Mesenchymal stem cell (in vitro differentiated cells and primary cell): ENCODE measurements at regions not wholly inside any gene's neighbourhood (a gene's known extent, or its start where the extent isn't known, plus 50 kb on each side); places are given as distances from the start of the nearest gene placed in this dataset.
"Not testable (repeated sequence)": the region's sequence is repeated elsewhere in the genome, so short reads cannot be mapped to it uniquely, and the experiment has no call there.

Source experiments
- DNase-seq: peaks from one replicate; pipeline ENCODE4 v3.0.0-alpha.2; 2013
- H2AFZ ChIP-seq: one replicate; pipeline ENCODE4 v1.6.1; 2013; ENCODE audit warnings: low read depth, mild to moderate bottlenecking, control low read depth, inconsistent platforms, low read length, moderate library complexity
- H2AK5ac ChIP-seq: 2 replicates; pipeline ENCODE4 v1.6.1; 2013; ENCODE audit warnings: low read length, moderate library complexity, mild to moderate bottlenecking, inconsistent platforms; ENCODE audit not compliant: severe bottlenecking
- H2BK120ac ChIP-seq: one replicate; pipeline ENCODE4 v1.6.1; 2013; ENCODE audit warnings: low read depth, mild to moderate bottlenecking, inconsistent platforms, low read length, moderate library complexity
- H2BK12ac ChIP-seq, 2 experiments: one replicate each; pipeline ENCODE4 v1.6.1; 2013; ENCODE audit warnings: inconsistent platforms in 2 of 2, low read length in 2 of 2, mild to moderate bottlenecking in 2 of 2, moderate library complexity in 2 of 2, control low read depth in 1 of 2
- H2BK15ac ChIP-seq: one replicate; pipeline ENCODE4 v1.6.1; 2013; ENCODE audit warnings: mild to moderate bottlenecking, low read depth, inconsistent platforms; ENCODE audit not compliant: poor library complexity, severe bottlenecking
- H2BK5ac ChIP-seq: 2 replicates; pipeline ENCODE4 v1.6.1; 2013; ENCODE audit warnings: low read depth, mild to moderate bottlenecking, low read length, control low read depth, inconsistent platforms; ENCODE audit not compliant: poor library complexity, severe bottlenecking
- H3K14ac ChIP-seq, 2 experiments: one replicate each; pipeline ENCODE4 v1.6.1; 2013; ENCODE audit warnings: inconsistent platforms in 2 of 2, low read length in 2 of 2, control low read depth in 1 of 2, mild to moderate bottlenecking in 1 of 2, moderate library complexity in 1 of 2
- H3K18ac ChIP-seq, 2 experiments: one replicate each; pipeline ENCODE4 v1.6.1; 2013; ENCODE audit warnings: inconsistent platforms in 2 of 2, low read length in 2 of 2, control low read depth in 1 of 2, low read depth in 1 of 2, mild to moderate bottlenecking in 1 of 2
- H3K23ac ChIP-seq, 2 experiments: one replicate each; pipeline ENCODE4 v1.6.1; 2013; ENCODE audit warnings: inconsistent platforms in 2 of 2, low read length in 2 of 2, mild to moderate bottlenecking in 2 of 2, moderate library complexity in 2 of 2, control low read depth in 1 of 2
- H3K27ac ChIP-seq: 2 replicates; pipeline ENCODE4 v1.5.1; 2013; ENCODE audit warnings: mild to moderate bottlenecking, moderate library complexity, low read length, control low read depth, inconsistent platforms; ENCODE audit not compliant: poor library complexity, severe bottlenecking
- H3K27me3 ChIP-seq, 2 experiments: 2 replicates each; pipeline versions ENCODE4 v1.6.1 to v1.7.0; 2013; ENCODE audit warnings: low read length in 2 of 2, mild to moderate bottlenecking in 2 of 2, moderate library complexity in 2 of 2, control low read depth in 1 of 2, inconsistent platforms in 1 of 2; ENCODE audit not compliant: control insufficient read depth in 1 of 2, insufficient read depth in 1 of 2
- H3K36me3 ChIP-seq, 2 experiments: 2 replicates each; pipeline versions ENCODE4 v1.6.1 to v1.7.0; 2013; ENCODE audit warnings: low read length in 2 of 2, control low read depth in 1 of 2, inconsistent platforms in 1 of 2, low read depth in 1 of 2, mild to moderate bottlenecking in 1 of 2; ENCODE audit not compliant: insufficient read depth in 2 of 2, control insufficient read depth in 1 of 2
- H3K4ac ChIP-seq, 2 experiments: one replicate each; pipeline ENCODE4 v1.6.1; 2013; ENCODE audit warnings: inconsistent platforms in 2 of 2, low read length in 2 of 2, mild to moderate bottlenecking in 2 of 2, moderate library complexity in 2 of 2, control low read depth in 1 of 2, low read depth in 1 of 2
- H3K4me1 ChIP-seq: 2 replicates; pipeline ENCODE4 v1.6.1; 2013; ENCODE audit warnings: low read depth, low read length, control low read depth; ENCODE audit not compliant: control insufficient read depth, insufficient read depth
- H3K4me2 ChIP-seq: 2 replicates; pipeline ENCODE4 v1.6.1; 2013; ENCODE audit warnings: low read length, mild to moderate bottlenecking, inconsistent platforms; ENCODE audit not compliant: poor library complexity, severe bottlenecking
- H3K4me3 ChIP-seq, 2 experiments: 2 replicates each; pipeline versions ENCODE4 v1.5.1 to v1.7.0; 2013; ENCODE audit warnings: low read length in 2 of 2, mild to moderate bottlenecking in 2 of 2, control low read depth in 1 of 2, low read depth in 1 of 2; ENCODE audit not compliant: insufficient read depth in 1 of 2
- H3K79me1 ChIP-seq: replicated peaks from 2 replicates; pipeline ENCODE4 v1.6.1; 2013; ENCODE audit warnings: mild to moderate bottlenecking, control low read depth, low read length, inconsistent platforms; ENCODE audit not compliant: poor library complexity, severe bottlenecking
- H3K9ac ChIP-seq: 2 replicates; pipeline ENCODE4 v1.7.0; 2013; ENCODE audit warnings: mild to moderate bottlenecking, low read length, moderate library complexity
- H3K9me3 ChIP-seq: 2 replicates; pipeline ENCODE4 v1.7.0; 2013; ENCODE audit warnings: mild to moderate bottlenecking, low read length; ENCODE audit not compliant: control insufficient read depth
- H4K8ac ChIP-seq: one replicate; pipeline ENCODE4 v1.6.1; 2013; ENCODE audit warnings: inconsistent platforms, mild to moderate bottlenecking, low read length, moderate library complexity
- H4K91ac ChIP-seq: one replicate; pipeline ENCODE4 v1.6.1; 2013; ENCODE audit warnings: mild to moderate bottlenecking, low read length, inconsistent platforms
- WGBS: methylation state at CpG from one replicate; pipeline ENCODE4 v1.1.7; 2013; ENCODE audit warnings: mixed read lengths; 5-methylcytosine and 5-hydroxymethylcytosine counted together

- H3K23ac ChIP-seq = no peak overlapping the region
Observed at GRCh38 chr14:106055289-106055688, 528.9 kb downstream of the TMEM121 start.

GRCh38 chr14:106058342-106058741, 532.0 kb downstream of the TMEM121 start:
- Histone ChIP-seq H3K4me3 (no peak overlapping the region), H3K4me1 (no peaks in the 10 kb centered on the region), H3K27me3 (no peaks in the 10 kb centered on the region), H2AK5ac (no peak overlapping the region), H3K9ac (no peak overlapping the region), H3K4ac (no peak overlapping the region), H2BK12ac (no peak overlapping the region), H3K36me3 (no peaks in the 10 kb centered on the region), H3K18ac (no peak overlapping the region), H4K91ac (no peak overlapping the region), H2BK120ac (no peak overlapping the region), H2AFZ (no peak overlapping the region), H2BK15ac (no peak overlapping the region), H2BK5ac (no peak overlapping the region), H3K27ac (no peak overlapping the region), H4K8ac (no peak overlapping the region), H3K79me1 (no peaks in the 10 kb centered on the region), H3K23ac (no peak overlapping the region), H3K4me2 (no peak overlapping the region), H3K14ac (no peak overlapping the region), H3K9me3 (no peaks in the 10 kb centered on the region)
- 55% methylated on average over 8 of the region's 8 CpGs for WGBS
- DNase-seq = no peak

More at GRCh38 chr14:106055289-106055688, 528.9 kb downstream of the TMEM121 start:
- Histone ChIP-seq H3K9me3 (no peaks in the 10 kb centered on the region), H4K8ac (no peak overlapping the region), H2BK12ac (no peak overlapping the region), H3K18ac (no peak overlapping the region), H3K4ac (no peak overlapping the region), H3K36me3 (no peaks in the 10 kb centered on the region), H2BK15ac (no peak overlapping the region), H3K14ac (no peak overlapping the region), H3K79me1 (no peaks in the 10 kb centered on the region), H2BK120ac (no peak overlapping the region), H4K91ac (no peak overlapping the region), H3K4me3 (no peak overlapping the region), H2AFZ (no peak overlapping the region), H2AK5ac (no peak overlapping the region), H3K4me2 (no peak overlapping the region), H3K4me1 (no peaks in the 10 kb centered on the region), H3K27ac (no peak overlapping the region), H3K27me3 (no peaks in the 10 kb centered on the region), H2BK5ac (no peak overlapping the region), H3K9ac (no peak overlapping the region)
- 63% methylated on average over 6 of the region's 6 CpGs for WGBS
- DNase-seq = no peak

- Histone ChIP-seq H2AFZ (no peak overlapping the region), H3K27me3 (no peaks in the 10 kb centered on the region), H3K4me1 (no peaks in the 10 kb centered on the region), H2BK15ac (no peak overlapping the region), H3K4me2 (no peak overlapping the region), H3K36me3 (no peaks in the 10 kb centered on the region), H2AK5ac (no peak overlapping the region), H3K18ac (no peak overlapping the region), H3K9ac (no peak overlapping the region), H3K14ac (no peak overlapping the region), H2BK120ac (no peak overlapping the region), H3K79me1 (no peaks in the 10 kb centered on the region), H3K23ac (no peak overlapping the region), H3K27ac (no peak overlapping the region), H2BK5ac (no peak overlapping the region), H3K9me3 (no peaks in the 10 kb centered on the region), H4K8ac (no peak overlapping the region), H3K4me3 (no peak overlapping the region), H2BK12ac (no peak overlapping the region), H4K91ac (no peak overlapping the region), H3K4ac (no peak overlapping the region)
- DNase-seq = no peak
- 10% methylated on average over 2 of the region's 3 CpGs for WGBS
Observed at GRCh38 chr14:106060276-106060975, 534.0 kb downstream of the TMEM121 start.

GRCh38 chr14:106061877-106062500, 535.6 kb downstream of the TMEM121 start:
- H3K23ac ChIP-seq, H3K14ac ChIP-seq, H3K4ac ChIP-seq, H3K4me2 ChIP-seq, DNase-seq, H3K18ac ChIP-seq, H3K4me1 ChIP-seq, H3K79me1 ChIP-seq, H2BK12ac ChIP-seq, H3K4me3 ChIP-seq, H2BK5ac ChIP-seq, H3K27ac ChIP-seq, H3K36me3 ChIP-seq, H3K27me3 ChIP-seq, H2AK5ac ChIP-seq, H3K9me3 ChIP-seq, H4K91ac ChIP-seq, H2BK120ac ChIP-seq, H4K8ac ChIP-seq, H3K9ac ChIP-seq, H2AFZ ChIP-seq, H2BK15ac ChIP-seq: not testable (repeated sequence)
- WGBS = 49% methylated on average over 9 of the region's 12 CpGs
